ENCODE measurements at regions not wholly inside any gene's neighbourhood (a gene's known extent, or its start where the extent isn't known, plus 50 kb on each side); places are given as distances from the start of the nearest gene placed in this dataset.

- DNase-seq (ENCODE audit: low read depth, low spot score) (no peak), ATAC-seq (no peak)
- no TSS peak for BruUV-seq (replicated peaks)
- H3K9me2 ChIP-seq (ENCODE audit: insufficient read depth): no peaks in the 10 kb centered on the region
- POLR2A ChIA-PET: no interaction called here
- no peaks in the 10 kb centered on the region for H3K79me2 ChIP-seq (ENCODE audit: insufficient read depth, low read length)
- no peak overlapping the region for H3K4me2 ChIP-seq (ENCODE audit: low read length)
- H3K9me3 ChIP-seq (ENCODE audit: control insufficient read depth in 1 of 2, insufficient read depth in 1 of 2, low read depth in 1 of 2, low read length in 2 of 2): no peaks in the 10 kb centered on the region
- H3K4me3 ChIP-seq (replicated peaks in 1 of 2; ENCODE audit: low read depth in 1 of 2, low read length in 2 of 2): no peak overlapping the region
- peaks cover 16 to 27% of the 10 kb centered on the region in 2 experiments for H3K4me1 ChIP-seq (ENCODE audit: control insufficient read depth in 1 of 2, insufficient read depth in 2 of 2, low read length in 2 of 2)
- TF ChIP-seq POLR2AphosphoS5 (IDR thresholded peaks at IDR 0.05; ENCODE audit: low read depth, low read length) (no peak), CTCF (IDR thresholded peaks at IDR 0.05 in 2 of 3, conservative IDR thresholded peaks at IDR 0.05 in 1 of 3; ENCODE audit: borderline replicate concordance in 1 of 3, insufficient read depth in 1 of 3, low read depth in 2 of 3, low read length in 2 of 3) (no peak), EZH2 (IDR thresholded peaks at IDR 0.05) (no peak), ZFX (IDR thresholded peaks at IDR 0.05) (no peak), EZH2phosphoT487 (IDR thresholded peaks at IDR 0.05; ENCODE audit: borderline replicate concordance) (no peak), REST (IDR thresholded peaks at IDR 0.05; ENCODE audit: low read depth) (no peak), TCF7L2 (IDR thresholded peaks at IDR 0.05; ENCODE audit: borderline replicate concordance, extremely low read depth, insufficient read depth, insufficient read length) (no peak), SIN3A (IDR thresholded peaks at IDR 0.05; ENCODE audit: low read depth) (no peak), RAD21 (IDR thresholded peaks at IDR 0.05; ENCODE audit: low read depth) (no peak), ZNF274 (IDR thresholded peaks at IDR 0.05; ENCODE audit: low read depth, low read length) (no peak), CBX3 (IDR thresholded peaks at IDR 0.05; ENCODE audit: low read depth) (no peak), FOSL1 (IDR thresholded peaks at IDR 0.05; ENCODE audit: low read depth) (no peak), SP1 (IDR thresholded peaks at IDR 0.05; ENCODE audit: low read depth) (no peak), POLR2A (IDR thresholded peaks at IDR 0.05; ENCODE audit: borderline replicate concordance, extremely low read depth, insufficient read depth, insufficient read length) (no peak), YY1 (IDR thresholded peaks at IDR 0.05; ENCODE audit: extremely low read depth, insufficient replicate concordance, low read depth, low read length) (no peak)
- CTCF ChIA-PET: interaction anchor here (5.1 kb wide), 1 partner anchor 92 kb away, joined by 25 read pairs; no protein-coding TSS in a partner anchor
- H2AFZ ChIP-seq (ENCODE audit: low read depth, low read length, poor library complexity, severe bottlenecking): no peak overlapping the region
- no peaks in the 10 kb centered on the region; the same call in 1 of the 2 replicates for H3K27me3 ChIP-seq (ENCODE audit: insufficient read depth, low read length)
- intact Hi-C loops (cut with micrococcal nuclease): loop anchor here (5.0 kb wide), 1 partner anchor 479 kb away; no protein-coding TSS in a partner anchor
- RAD21 ChIA-PET (ENCODE audit: low non-redundant PET in 1 of 2, low total read pairs in 2 of 2, uncharacterized antibody in 2 of 2, unreplicated experiment in 2 of 2): no interaction called here
- H3K27ac ChIP-seq (ENCODE audit: low read depth, low read length): no peak overlapping the region
- no peaks in the 10 kb centered on the region for H3K36me3 ChIP-seq (ENCODE audit: control insufficient read depth in 1 of 2, insufficient read depth in 2 of 2, low read length in 2 of 2)
- H4K20me1 ChIP-seq (ENCODE audit: insufficient read depth): no peaks in the 10 kb centered on the region
- no peak overlapping the region for H3K9ac ChIP-seq (ENCODE audit: low read length)
These were observed 67.5 kb upstream of the DAAM1 start for GRCh38 chr14:59120921-59121320.
